Suppressor macrophage treated with lipopolysaccharide for 1 hour (primary cell): ENCODE measurements at regions not wholly inside any gene's neighbourhood (a gene's known extent, or its start where the extent isn't known, plus 50 kb on each side); places are given as distances from the start of the nearest gene placed in this dataset.

Source experiments
- DNase-seq, 3 donors: peaks; one replicate each; pipeline ENCODE4 v3.0.0-alpha.2; 2020 to 2022

DNA sequence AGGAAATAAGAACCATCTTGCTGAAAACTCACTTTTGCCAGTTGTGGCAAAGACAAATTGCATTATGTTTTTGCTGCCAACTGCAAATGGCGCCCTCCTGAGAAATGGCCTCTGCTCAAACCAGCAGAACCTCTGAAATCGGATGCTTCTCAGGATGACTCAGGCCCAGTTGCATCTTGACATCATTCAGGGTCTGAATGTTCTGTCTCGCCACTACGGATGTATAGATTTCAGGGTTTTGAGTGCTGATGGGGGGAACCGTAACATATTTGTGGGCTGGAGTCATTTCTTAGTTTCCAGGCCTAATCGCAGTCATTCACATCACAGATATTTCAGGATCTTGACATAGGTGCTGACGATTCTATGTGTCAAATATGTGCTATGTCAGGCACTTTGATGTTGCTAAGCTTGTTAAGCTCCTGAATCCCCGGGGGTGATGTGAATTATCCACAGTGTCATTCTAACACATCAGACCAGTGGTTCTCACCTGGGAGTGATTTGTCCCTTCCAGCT, 207.1 kb downstream of the NFATC2 start:
- DNase-seq: no peak

DNA sequence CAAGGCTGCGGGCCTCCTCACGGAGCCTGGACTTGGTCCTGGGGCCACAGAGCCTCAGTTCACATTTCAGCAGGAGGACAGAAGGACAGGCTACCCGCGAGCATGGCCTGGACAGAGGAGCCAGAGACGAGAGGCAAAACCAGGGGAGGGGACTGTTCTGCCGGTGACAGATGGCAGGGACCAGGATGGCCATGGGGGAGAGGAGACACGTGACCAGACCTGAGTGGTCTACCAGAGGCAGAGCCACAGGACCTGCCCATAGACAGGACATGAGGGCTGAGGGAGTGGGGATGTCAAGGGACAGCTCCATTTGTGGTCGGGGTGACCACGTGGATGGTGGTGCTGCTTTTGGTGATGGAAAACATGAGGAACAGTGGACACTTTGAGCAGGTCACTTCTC, 207.9 kb downstream of the NFATC2 start:
- no peak for DNase-seq

DNA sequence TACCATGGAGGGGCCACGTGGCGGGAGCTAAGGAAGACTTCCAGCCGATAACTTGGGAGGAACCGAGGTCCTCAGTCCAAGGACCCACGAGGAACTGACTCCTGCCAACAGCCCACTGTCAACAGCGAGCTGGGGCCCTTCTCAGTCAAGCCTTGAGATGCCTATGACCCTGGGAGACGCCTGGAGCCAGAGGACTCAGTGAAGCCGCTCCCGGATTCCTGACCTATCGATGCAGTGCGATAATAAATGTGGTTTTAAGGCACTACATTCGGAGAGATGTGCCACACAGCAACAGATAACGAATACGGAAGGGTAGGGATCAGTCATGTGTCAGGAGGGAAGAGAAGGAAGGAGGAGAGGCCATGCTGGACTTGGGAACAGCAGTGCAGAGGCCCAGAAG, 208.5 kb downstream of the NFATC2 start:
- DNase-seq: no peak

DNA sequence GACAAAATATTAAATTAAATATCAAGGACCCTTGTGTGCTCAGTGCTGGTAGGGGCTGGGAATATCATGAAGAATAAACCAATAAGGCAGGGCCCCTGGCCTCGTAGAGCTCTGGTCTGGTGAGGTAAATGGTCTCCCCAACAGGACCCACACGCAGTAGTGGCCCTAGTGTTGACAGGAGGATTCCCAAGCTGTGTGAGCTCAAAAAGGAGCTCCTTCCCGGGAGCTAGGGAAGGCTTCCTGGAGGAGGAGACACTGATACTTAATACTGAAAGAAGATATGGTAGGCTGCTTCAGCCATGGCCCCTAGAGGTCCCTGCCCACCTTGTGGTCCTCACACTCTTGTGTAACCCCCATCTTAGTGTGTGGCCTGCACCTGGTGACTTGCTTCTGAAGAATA, 209.1 kb downstream of the NFATC2 start:
- no peak for DNase-seq

DNA sequence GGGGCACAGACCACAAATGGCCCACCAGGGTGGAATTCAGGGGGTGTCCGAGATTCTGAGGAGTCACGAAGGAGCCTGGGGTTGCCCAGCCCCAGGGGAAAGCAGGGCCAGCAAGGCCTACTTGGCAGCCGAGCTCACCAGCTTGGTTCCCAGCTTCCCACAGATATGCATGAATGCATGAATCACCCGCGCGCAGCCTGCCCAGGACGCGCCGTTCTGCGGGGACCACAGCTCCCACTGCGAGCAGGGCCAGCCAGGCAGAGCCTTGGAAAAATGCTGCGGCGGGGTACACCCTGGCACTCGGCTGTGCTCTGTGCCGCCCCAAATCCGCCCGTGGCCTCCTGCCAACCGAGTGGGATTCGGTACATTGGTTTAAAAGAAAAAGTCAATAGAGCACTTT, 211.0 kb downstream of the NFATC2 start:
- DNase-seq: no peak

DNA sequence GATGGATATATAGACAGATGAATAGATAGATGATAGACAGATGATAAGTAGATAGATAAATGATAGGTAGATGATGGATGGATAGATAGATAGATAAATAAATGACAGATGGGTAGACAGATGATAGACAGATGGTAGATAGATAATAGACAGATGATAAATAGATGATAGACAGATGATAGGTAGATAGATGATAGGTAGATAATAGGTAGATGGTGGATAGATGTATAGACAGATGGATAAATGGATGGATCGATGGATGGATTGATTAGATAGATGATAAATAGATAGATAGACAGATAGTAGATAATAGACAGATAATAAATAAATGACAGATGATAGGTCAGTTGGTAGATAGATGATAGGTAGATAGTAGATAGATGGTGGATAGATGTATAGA, 212.7 kb downstream of the NFATC2 start:
- no peak for DNase-seq

DNA sequence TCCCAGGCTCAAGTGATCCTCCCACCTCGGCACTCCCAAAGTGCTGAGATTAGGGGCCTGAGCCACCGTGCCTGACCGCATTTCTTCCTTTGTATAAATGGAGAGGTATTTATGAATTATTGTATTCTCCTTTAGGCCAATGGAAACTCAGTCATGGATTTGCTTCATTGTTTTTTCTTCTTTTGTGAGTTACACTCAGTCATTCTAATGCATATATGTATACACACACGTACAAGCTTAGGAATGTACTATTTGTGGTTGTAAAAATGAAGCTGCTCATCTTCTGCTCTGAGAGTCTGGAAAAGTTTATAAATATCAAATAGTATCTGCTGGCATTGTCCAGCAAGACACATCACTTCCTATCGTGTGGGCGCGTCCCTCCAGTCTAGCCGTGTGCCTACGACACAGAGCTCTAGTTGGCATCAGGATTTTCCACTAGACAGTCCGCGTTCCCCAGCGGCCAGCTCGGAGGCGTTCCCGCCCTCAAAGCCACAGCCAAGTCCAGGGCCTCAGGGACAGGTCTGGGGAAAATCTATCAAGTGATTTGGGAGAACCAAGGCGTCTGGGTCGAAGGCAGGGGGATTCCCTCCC, 215.2 kb downstream of the NFATC2 start:
- DNase-seq: peak in 2 of 3 donors; percentile 22 to 33

DNA sequence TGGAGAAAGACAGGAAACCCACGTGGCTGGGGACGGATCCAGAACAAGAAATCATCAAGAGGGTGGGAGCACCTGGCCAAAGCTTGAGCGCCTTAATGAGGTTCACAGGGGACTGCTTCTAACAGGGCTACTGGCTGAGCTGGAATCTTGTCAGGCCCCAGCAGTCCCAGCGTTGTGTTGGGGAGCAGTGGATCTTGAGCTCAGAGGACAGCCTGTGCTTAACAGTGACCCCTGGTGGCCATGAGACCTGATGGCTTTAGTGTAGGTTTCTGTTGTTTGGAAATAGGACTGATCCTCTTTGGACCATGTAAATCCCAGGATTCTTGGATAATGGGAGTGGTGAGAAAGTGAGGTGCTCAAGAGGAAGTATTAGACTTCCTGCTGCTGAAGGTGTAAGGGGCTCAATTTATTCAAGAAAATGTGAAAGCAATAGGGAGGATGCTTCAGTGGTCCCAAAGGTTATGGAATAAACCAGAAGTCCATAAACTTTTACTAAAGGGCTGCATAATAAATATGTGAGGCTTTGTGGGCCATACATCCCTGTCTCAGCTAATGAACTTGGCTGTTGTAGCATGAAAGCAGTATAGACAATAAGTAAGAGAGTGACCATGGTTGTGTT, 216.2 kb downstream of the NFATC2 start:
- peak; percentile 39 to 70 (median 58) for DNase-seq

DNA sequence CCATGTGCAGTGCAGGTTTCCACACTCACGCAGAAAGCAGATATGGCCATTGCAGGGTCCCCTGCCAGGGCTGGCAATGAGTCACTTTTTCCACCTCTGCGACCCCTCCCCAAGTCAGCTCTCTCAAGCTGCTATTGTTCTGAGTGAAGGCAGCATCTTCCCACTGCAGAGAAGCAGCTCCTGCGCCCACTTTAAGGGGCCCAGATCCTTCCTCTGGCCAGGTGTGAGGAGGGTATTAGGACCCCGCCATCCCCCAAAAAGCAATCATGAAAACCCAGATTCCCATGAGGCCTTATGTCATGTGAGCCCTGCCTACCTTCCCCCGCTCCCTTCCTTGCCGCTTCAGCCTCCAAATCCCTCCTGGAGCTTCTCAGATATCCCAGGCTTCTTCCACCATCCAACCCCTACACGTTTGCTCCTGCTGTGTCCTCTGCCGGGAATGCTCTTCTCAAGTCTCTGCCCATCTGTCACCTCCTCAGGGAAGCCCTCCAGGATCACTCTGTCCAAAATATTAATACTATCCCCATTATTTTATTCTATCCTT, 220.3 kb downstream of the NFATC2 start:
- no peak for DNase-seq

DNA sequence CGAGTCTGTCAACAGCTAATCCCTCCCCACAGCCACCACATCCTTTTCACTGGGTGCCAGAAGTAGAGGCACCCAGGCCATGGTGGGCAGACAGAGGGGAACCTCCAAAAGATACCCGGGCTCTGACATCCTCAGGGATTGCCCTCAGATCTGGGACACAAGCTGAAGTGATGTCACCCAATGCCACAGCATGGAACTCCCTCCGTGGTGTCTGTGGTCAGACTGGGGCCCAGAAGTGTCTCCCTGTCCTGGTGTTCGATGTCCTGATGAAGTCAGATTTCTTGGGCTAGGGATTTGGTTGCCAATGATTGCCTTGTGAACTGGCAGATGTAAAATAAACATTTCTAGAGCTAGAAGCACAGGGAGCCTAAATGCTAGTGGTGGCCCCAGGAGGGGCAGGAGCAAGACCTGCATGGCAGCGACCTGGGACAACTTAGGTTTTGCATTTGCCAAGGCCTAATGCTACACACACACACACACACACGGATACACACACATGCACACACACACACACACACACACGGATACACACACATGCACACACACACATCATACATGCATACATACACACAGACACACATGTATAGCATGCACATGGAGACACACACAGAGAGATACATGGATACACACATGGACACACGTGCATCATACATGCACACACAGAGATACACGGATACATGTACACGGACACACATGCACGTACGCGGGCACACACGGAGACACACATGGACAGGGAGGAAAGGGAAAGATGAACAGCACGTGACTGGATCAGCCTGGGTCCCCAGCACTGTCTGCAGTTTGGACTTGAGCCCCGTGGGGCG, 221.0 kb downstream of the NFATC2 start:
- peak in 1 of 3 donors; percentile 13 for DNase-seq

DNA sequence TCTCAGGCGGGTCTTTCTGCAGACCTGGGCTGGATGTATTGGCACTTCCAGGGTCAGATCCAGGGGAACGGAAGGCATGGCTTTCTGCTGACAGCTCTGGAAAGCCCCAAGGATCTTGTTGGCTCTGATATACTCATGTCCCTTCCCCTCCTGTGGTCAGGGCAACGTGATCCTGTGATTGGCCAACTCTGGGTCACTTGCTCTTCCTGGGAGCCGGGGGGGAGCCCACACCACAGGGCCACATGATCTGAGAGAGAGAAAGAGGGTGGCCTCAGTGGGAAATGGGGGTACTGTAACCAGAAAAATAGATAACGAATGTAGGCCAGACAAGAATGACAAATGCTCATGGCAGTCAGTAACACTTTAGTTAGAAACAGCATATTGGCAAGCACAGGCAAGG, 223.0 kb downstream of the NFATC2 start:
- DNase-seq: peak; percentile 20 to 69 (median 43)

DNA sequence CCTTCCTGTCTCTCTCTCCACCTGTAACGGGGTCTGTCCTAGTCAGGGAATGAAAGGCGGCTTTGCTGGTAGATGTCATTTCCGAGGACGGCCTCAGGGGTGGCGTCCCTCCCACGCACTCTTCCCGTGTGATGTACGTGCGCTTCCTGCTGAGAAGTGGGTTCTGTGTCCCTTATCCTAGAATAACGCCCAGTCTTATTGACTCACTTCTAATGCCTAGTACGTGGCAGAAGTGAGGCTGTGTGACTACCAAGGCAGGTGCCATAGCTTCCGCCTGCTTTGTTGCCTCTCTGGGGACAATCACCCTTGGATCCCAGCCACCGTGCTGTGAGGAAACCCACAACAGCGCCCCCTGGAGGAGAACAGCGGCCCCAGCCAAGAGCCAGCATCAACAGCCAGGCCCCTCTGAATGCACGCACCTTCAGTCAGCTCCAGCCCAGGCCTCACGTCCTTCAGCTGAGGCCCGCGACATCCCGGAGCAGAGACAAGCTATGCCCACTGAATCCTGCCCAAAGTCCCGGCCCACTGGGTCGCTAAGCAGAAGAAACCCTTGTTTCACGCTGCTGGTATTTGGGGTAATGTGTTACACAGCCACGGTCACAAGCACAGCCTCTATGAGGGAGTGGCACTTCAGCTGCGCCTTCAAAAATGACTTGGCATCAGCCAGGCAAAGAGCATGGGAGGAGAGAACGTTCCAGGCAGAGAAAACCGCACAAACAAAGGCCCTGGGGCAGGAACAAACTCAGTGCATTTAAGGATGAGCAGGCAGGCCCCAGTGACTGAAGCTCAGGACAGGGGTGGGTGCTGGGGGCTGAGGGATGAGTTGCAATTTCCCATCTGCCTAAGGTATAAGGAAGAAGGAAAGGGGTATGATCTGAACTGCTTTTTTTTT, 224.2 kb downstream of the NFATC2 start:
- DNase-seq: peak; percentile 47 to 60 (median 50)

DNA sequence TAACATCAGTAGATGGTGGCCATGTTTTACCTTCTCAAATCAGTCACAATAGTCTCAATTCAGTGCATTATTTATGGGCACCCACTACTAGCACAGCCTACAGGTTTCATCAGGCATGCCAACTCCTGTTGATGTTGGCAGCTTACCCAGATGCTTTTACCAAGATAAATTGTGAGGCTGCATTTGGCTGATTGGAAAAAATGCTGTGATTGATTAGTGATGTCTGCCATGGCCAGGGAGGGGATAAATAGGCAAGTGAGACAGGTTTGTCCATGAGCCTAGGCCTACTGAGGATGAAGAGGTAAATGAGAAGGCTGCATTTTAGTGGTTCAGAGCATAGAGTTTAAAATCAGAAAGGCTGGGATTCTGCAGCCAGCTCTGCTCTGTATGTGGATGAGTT, 227.1 kb downstream of the NFATC2 start:
- DNase-seq: no peak

DNA sequence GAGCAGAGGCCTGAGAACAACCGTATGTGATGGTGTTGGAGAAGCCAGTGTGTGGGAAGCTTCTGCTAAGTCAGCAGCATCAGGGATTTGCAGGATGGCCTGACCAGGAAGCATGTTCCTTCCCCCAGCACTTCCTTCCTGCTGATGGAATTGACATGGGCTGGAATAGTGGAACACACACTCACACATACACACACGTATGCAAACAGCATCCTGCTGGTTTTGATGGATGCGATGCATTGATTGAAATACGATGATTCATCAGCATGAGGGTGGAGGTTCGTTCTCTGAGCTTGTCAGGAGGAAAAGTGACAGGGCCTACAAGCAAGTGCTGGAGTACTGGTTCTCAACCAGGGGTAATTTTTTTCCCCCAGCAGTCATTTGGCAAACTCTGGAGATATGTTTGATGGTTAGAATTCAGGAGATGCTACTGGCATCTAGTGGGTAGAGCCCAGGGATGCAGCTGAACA, 229.1 kb downstream of the NFATC2 start:
- DNase-seq: peak in 1 of 3 donors; percentile 5

DNA sequence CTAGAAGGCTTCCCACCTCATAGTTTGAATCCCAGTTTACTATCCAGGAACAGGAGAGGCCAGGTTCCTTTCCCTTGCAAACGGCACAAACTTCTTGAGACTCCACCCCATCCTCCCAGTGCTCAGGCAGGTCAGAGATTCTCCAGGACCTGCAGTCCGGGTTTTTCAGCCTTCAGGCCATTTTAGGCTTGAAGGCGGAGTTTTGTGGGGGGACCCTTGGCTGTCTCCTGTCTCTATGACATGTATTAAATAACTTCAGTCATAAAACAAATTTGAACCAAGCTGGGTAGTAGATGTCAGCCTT, 230.1 kb downstream of the NFATC2 start:
- no peak for DNase-seq

DNA sequence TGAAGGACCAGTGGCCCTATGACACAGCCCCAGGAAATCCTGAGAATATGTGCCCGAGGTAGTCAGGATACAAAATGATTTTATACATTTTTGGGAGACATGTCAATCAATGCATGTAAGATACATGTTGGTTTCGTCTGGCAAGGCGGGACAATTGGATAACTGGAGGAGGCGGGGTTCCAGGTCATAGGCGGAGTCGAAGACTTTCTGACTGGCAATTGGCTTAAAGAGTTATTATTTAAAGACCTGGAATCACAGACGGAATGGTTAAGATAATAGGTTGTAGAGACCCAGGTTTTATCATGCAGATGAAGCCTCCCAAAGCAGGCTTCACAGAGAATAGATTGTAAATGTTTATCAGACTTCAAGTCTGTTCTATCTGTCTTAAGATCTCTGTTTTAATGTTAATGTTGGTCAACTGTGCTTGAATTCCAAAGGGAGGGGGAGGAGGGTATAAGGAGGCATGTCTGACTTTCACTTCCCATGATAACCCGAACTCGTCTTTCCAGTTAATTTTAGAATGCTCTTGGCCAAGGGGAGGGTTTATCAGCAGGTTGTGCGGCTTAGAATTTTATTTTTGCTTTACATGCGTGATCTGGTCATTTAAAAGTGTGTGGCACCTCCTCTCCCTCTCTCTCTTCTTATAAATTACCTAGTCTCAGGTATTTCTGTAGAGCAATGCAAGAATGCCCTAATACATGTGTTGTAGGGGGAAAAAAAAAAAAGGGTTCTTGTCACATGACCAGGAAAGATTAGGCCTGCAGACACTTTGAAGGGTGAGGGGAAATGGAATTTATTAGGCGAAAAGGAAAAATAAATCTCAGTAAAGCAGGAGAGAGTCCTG, 230.7 kb downstream of the NFATC2 start:
- DNase-seq: peak in 1 of 3 donors; percentile 9

DNA sequence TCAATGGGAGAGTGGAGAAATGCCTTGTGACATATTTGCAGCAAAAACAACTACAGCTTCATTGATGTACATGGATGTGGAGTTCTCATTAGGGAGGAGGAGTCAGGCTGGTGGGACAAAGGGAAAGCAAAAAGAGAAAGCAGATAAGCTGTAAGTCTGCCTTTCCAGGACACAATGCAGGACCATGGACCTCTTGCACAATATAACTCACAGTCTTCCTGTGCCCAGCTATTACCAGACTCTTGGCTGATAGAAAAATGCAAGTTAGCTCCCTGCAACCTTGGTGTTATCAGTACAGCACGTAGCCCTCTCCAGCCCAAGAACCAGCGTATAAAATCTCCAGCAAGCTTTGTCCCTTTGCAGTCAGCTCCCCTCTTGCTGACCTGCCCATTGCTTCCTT, 232.3 kb downstream of the NFATC2 start:
- DNase-seq: no peak

DNA sequence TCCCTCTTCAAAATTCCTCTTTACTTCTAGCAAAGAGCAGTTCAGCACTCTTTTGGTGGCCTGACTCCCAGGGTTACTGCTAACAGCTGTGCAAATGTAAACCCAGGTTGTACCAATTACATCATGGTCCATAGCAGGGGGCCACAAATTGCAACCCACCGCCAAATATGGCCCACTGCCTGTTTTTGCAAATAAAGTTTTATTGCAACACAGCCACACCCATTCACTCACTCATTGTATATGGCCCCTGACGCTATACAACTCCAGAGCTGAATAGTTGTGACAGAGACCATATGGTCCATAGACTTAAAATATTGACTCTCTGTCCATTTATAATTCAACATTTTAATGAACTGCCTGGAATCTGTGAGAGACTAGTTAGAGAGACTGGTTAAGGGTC, 233.4 kb downstream of the NFATC2 start:
- no peak for DNase-seq

DNA sequence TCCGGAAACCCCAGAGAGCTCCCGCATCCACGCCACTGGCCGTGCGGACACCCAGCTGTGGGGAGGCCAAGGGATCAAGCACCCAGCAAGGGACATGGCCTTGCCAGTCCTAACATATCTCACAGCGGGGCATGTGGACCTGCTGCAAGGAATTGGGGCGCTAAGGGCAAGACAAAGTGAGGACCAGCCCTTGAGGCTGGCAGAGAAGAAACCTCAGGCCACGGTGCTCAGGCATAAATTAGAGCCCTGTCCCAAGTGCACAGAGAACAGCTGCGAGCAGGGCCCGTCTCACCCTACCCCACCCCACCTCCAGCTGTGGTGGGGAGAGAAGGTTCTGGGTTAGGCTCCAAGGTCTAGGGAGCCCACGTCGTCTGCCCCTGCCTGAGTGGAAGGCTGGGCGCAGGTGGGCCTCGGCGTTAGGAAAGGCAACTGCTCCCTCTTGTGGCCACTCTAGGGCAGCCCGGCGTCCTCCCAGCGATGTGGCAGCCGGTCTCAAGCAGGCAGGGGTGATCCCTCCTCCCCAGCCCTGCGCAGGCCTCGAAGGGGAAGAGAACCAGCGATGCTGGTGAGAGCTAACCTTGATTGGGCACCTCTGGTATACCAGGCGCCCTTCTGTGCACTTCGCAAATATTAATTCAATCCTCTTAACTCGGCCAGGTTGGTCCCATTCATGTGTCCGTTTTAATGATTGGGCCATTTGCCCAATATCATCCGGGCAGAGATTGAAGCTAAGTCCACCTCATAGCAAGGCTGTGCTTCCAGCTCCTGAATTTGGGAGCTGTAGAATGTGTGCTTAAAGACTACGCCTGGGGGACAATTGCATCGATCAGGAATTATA, 235.8 kb downstream of the NFATC2 start:
- DNase-seq: peak; percentile 65 to 84 (median 78)

DNA sequence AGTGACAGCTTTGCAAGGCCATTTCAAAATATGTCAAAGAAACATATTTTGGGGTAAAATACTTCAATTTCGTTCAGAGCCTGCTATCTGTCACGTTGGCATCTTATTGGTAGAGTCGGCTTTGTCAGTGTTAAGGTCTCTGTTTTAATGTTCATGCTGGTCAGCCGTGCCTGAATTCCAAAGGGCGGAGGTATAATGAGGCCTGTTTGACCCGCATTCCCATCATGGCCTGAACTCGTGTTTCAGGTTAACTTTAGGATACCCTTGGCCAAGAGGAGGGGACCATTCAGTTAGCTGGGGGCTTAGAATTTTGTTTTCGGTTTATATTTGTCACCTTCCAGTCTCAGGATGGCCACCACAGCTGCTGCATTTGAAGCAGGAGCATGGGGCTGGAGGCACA, 236.4 kb downstream of the NFATC2 start:
- no peak for DNase-seq
